ENCODE measurements at regions not wholly inside any gene's neighbourhood (a gene's known extent, or its start where the extent isn't known, plus 50 kb on each side); places are given as distances from the start of the nearest gene placed in this dataset.
A peak's percentile ranks its signal among the peaks of the same experiment; 100 is the strongest.

- TF ChIP-seq POLR2AphosphoS2 (IDR thresholded peaks at IDR 0.05; ENCODE audit: low read depth, low read length) (no peak), E2F8 (IDR thresholded peaks at IDR 0.05; ENCODE audit: low read depth, partially characterized antibody) (no peak), E4F1 (IDR thresholded peaks at IDR 0.05; ENCODE audit: borderline replicate concordance, partially characterized antibody) (no peak), CHD1 (IDR thresholded peaks at IDR 0.05; ENCODE audit: low read depth, low read length) (no peak), ZNF207 (IDR thresholded peaks at IDR 0.05; ENCODE audit: borderline replicate concordance) (no peak), CEBPZ (IDR thresholded peaks at IDR 0.05; ENCODE audit: low read depth, low read length) (no peak), ZNF217 (IDR thresholded peaks at IDR 0.05) (no peak), SP1 (IDR thresholded peaks at IDR 0.05; ENCODE audit: low read depth, low read length) (no peak), HDAC2 (IDR thresholded peaks at IDR 0.05) (no peak), TBL1XR1 (IDR thresholded peaks at IDR 0.05; ENCODE audit: low read depth, low read length) (no peak), HSF1 (IDR thresholded peaks at IDR 0.05; ENCODE audit: low read depth, low read length) (no peak), SPI1 (IDR thresholded peaks at IDR 0.05; ENCODE audit: borderline replicate concordance, insufficient read depth, low read depth, low read length) (no peak), EP300 (IDR thresholded peaks at IDR 0.05; ENCODE audit: borderline replicate concordance in 1 of 2, control insufficient read depth in 1 of 2, low read depth in 2 of 2, low read length in 2 of 2) (no peak), CREM (IDR thresholded peaks at IDR 0.05; ENCODE audit: low read depth) (no peak), EZH2 (IDR thresholded peaks at IDR 0.05; ENCODE audit: borderline replicate concordance, control insufficient read depth, low read depth, low read length) (no peak), ZNF24 (IDR thresholded peaks at IDR 0.05) (no peak), MTA3 (IDR thresholded peaks at IDR 0.05; ENCODE audit: borderline replicate concordance, low read length) (no peak), TCF3 (IDR thresholded peaks at IDR 0.05; ENCODE audit: borderline replicate concordance, insufficient read depth, low read depth, low read length) (no peak), GATAD2B (conservative IDR thresholded peaks at IDR 0.05; ENCODE audit: low read depth) (0 out of 2 replicates have a peak, but pooled peaks have one; percentile 43), MYC (IDR thresholded peaks at IDR 0.05; ENCODE audit: insufficient read depth, insufficient read length, insufficient replicate concordance, low read length, severe bottlenecking) (no peak)
These were observed 271.6 kb upstream of the PLEKHG7 start (continued) for GRCh38 chr12:92431146-92431545.

Data from GM12878 (cell line).